Aorta (tissue), 5 donors: ENCODE measurements at regions not wholly inside any gene's neighbourhood (a gene's known extent, or its start where the extent isn't known, plus 50 kb on each side); places are given as distances from the start of the nearest gene placed in this dataset.

ENCODE experiments used
- ATAC-seq: fragments of 200-7000 bp; cut with Tn5 transposase; one replicate; pipeline ENCODE4 v1.9.1; 2022; ENCODE audit warnings: moderate library complexity; ENCODE audit not compliant: low FRiP score
- DNase-seq, 2 donors: peaks; one replicate each; pipeline ENCODE4 v3.0.0-alpha.2; 2020
- H3K27ac ChIP-seq, 2 donors: one replicate each; pipeline ENCODE4 v1.5.1; 2013; ENCODE audit warnings: low read length in 2 of 2, mild to moderate bottlenecking in 2 of 2, moderate library complexity in 2 of 2, control low read depth in 1 of 2, inconsistent platforms in 1 of 2, low read depth in 1 of 2
- H3K27me3 ChIP-seq, 2 donors: one replicate each; pipeline ENCODE4 v1.6.1; 2013; ENCODE audit warnings: control low read depth in 1 of 2, low read length in 1 of 2, mild to moderate bottlenecking in 1 of 2, moderate library complexity in 1 of 2; ENCODE audit not compliant: insufficient read depth in 2 of 2, control insufficient read depth in 1 of 2
- H3K36me3 ChIP-seq, 2 donors: one replicate each; pipeline ENCODE4 v1.6.1; 2013; ENCODE audit warnings: control low read depth in 1 of 2, low read length in 1 of 2, mild to moderate bottlenecking in 1 of 2; ENCODE audit not compliant: insufficient read depth in 2 of 2, control insufficient read depth in 1 of 2
- H3K4me1 ChIP-seq, 2 donors: one replicate each; pipeline ENCODE4 v1.6.1; 2013; ENCODE audit warnings: low read length in 2 of 2, control low read depth in 1 of 2, mild to moderate bottlenecking in 1 of 2, moderate library complexity in 1 of 2; ENCODE audit not compliant: insufficient read depth in 2 of 2, control insufficient read depth in 1 of 2
- H3K4me3 ChIP-seq, 2 donors: one replicate each; pipeline ENCODE4 v1.5.1; 2013; ENCODE audit warnings: low read length in 2 of 2, control low read depth in 1 of 2, mild to moderate bottlenecking in 1 of 2
- H3K9me3 ChIP-seq: one replicate; pipeline ENCODE4 v1.6.1; 2013; ENCODE audit warnings: mild to moderate bottlenecking, low read length; ENCODE audit not compliant: control insufficient read depth
- WGBS, 2 donors: extraction: QIAGEN DNeasy Blood & Tissue Kit; methylation state at CpG; one replicate each; pipeline ENCODE4 v1.1.7; 2013; 5-methylcytosine and 5-hydroxymethylcytosine counted together
- intact Hi-C, 2 donors: fragments of 100-400 bp; cut with DNase I; formaldehyde crosslinking; loops; one replicate each; pipeline versions ENCODE4 v1.14.2 to v1.15.0; 2022
- donor health status: healthy with polysubstance abuse.
- donor health status: Bipolar disorder and iron deficiency.
- donor health status: DM: no; HTN: no; CAD: no.
- donor health status: DM: no; HTN: no; CAD: no.
- donor health status: DM: yes; HTN: yes; CAD: no.

DNA sequence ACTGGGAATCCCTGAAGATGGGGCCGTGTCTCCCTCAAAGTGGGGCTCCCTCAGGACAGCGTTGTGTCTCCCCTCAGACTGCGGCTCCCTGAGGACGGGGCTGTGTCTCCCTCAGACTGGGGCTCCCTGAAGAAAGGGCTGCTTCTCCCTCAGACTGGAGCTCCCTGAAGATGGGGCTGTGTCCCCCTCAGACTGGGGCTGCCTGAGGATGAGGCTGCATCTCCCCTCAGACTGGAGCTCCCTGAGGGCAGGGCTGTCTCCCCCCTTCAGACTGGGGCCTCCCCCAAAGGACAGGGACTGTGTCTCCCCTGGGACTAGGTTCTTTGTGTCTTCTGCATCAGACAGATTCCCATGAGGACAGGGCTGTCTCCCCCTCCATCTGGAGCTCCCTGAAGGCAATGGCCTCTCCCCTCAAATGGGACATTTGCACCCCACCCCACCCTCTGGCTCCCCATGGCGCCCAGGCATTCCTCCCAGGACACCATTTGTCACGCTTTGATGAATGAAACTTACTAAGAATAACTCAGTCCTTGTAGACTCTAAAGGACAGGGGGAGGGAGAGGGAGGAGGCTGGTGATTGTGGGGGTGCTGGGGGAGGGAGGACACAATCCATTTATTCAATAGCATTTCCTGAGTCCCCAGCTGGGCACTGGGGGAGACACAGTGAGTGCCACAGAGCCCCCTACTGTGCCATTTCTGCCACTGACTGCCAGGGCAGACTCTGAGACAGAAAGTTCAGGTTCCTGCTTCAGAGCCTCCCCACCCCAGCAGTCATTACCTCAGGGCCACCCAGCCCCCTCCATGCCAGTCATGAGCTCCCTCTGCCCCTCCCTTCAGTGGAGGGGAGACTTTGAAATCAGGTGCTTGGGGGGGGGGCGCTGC, 122.4 kb downstream of the MRPL14 start:
- Histone ChIP-seq H3K4me3 (no peak overlapping the region), H3K4me1 (no peaks in the 10 kb centered on the region), H3K9me3 (no peaks in the 10 kb centered on the region), H3K27me3 (no peaks in the 10 kb centered on the region), H3K36me3 (no peaks in the 10 kb centered on the region), H3K27ac (no peak overlapping the region)
- DNase-seq: peak; percentile 38 to 46
- WGBS, 2 donors: 60 to 61% methylated on average over 7 of the region's 7 CpGs
- intact Hi-C loops: loop anchor here (5.0 kb wide), 2 partner anchors 52 to 228 kb away; no protein-coding TSS in a partner anchor
- no peak for ATAC-seq

DNA sequence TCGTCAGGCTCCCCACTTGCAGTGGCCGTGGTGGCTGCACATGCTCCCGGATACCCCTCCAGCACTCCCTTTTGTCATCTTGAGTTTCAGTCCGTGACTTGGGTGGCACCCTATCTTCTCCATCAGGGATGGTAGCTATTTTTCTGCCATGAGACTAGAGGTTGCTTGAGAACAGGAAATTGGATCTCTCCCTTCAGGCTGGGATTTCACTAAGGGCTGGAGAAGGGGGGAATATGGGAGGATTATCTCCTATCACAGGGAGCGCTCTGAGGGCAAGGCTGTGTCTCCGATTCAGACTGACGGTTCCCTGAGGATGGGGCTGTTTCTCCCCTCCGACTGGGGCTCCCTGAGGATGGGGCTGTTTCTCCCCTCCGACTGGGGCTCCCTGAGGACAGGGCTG, 123.1 kb downstream of the MRPL14 start:
- WGBS, 2 donors: 86 to 92% methylated on average over 9 of the region's 9 CpGs
- DNase-seq (peak; percentile 35 to 36), ATAC-seq (no peak)
- Histone ChIP-seq H3K36me3 (no peaks in the 10 kb centered on the region), H3K27me3 (no peaks in the 10 kb centered on the region), H3K4me3 (no peak overlapping the region), H3K4me1 (no peaks in the 10 kb centered on the region), H3K27ac (no peak overlapping the region), H3K9me3 (no peaks in the 10 kb centered on the region)
- intact Hi-C loops: loop anchor here (5.0 kb wide), 2 partner anchors 53 to 227 kb away; no protein-coding TSS in a partner anchor

DNA sequence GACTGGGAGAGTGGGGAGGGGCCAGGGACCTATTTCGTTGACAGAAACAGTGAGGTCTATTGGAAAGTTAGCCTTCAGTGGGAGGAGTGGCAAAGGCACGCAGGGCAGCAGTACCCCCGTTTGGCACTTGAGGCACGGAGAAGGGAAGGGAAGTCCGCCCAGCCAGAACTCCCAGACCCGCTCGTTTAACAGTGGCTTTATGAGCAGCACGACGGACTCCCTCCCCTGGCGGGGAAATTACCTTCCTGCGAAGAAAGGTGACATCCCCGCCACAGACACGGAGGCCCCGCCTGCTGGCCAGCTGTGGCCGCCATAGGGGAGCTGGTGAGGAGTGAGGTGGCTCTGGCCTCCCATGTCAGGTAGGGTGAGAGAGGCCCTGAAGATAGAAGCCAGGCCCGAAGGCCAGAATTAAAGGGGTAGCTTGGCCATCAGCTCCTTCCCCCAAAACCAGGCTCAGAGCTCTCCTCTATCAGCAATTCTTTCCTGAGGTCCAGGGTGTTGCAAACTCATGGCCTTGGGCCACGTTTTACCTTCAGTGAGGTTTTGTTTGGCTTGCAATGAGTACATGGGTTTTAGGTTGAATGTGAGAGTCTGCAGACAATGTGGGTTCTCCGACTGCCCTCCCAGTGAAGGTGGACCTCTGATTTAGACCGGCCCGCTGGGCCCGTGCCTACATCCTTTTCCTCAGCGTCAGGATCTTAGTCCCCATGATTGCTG, 123.7 kb downstream of the MRPL14 start:
- 90 to 91% methylated on average over 20 to 22 of the region's 22 CpGs for WGBS, 2 donors
- no peak overlapping the region for H3K27ac ChIP-seq

DNA sequence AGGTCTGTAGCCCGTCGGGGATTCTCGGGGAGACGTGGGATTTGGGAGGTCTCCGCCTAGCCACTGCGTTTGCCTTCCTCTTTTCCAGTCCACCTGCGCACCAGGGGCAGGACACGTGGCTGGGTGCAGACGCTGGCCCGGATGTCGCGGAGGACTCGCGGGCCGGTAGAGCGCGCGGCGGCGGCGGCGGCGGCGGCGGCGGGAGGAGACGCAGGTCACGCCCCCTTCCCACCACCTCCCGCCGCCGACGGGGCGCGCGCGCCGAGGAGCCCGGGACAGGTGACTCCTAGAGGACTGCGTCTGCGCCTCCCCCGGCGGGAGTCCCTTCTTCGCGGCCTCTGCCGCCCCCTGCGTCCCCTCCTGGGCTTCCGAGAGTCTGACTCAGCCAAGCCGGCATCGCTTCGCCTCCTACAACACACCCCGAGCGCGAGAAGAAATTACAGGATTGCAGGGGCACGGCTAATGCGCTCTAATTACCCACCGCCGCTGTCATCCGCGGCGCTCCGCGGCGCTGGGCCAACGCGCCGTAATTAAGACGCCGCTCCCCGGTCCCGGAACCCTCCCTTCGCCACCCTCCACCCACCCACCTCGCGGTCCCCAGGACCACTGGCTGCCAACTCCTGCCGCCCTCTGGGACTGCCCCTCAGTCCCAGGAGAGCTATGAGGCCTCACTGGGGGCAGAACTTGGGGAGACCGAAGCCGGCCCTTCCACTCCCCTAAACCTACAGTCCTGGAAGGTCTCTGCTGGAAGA, 124.5 kb downstream of the MRPL14 start:
- no peaks in the 10 kb centered on the region for H3K27me3 ChIP-seq
- no peaks in the 10 kb centered on the region for H3K9me3 ChIP-seq
- DNase-seq (peak; percentile 72 to 86), ATAC-seq (peak; percentile 41)
- no peak overlapping the region for H3K27ac ChIP-seq
- no peaks in the 10 kb centered on the region for H3K36me3 ChIP-seq
- H3K4me1 ChIP-seq: no peaks in the 10 kb centered on the region
- intact Hi-C loops: loop anchor here (2.0 to 5.0 kb wide), 3 partner anchors 55 to 230 kb away; no protein-coding TSS in a partner anchor
- no peak overlapping the region for H3K4me3 ChIP-seq
- WGBS, 2 donors: 5% methylated on average over 69 to 76 of the region's 76 CpGs

More for the DNA sequence above, 123.7 kb downstream of the MRPL14 start:
- ATAC-seq (no peak), DNase-seq (peak; percentile 44 to 70)
- H3K4me1 ChIP-seq: no peaks in the 10 kb centered on the region
- H3K9me3 ChIP-seq: no peaks in the 10 kb centered on the region
- intact Hi-C loops: loop anchor here (2.0 to 5.0 kb wide), 3 partner anchors 54 to 231 kb away; no protein-coding TSS in a partner anchor
- no peaks in the 10 kb centered on the region for H3K27me3 ChIP-seq
- H3K4me3 ChIP-seq: no peak overlapping the region
- H3K36me3 ChIP-seq: no peaks in the 10 kb centered on the region

DNA sequence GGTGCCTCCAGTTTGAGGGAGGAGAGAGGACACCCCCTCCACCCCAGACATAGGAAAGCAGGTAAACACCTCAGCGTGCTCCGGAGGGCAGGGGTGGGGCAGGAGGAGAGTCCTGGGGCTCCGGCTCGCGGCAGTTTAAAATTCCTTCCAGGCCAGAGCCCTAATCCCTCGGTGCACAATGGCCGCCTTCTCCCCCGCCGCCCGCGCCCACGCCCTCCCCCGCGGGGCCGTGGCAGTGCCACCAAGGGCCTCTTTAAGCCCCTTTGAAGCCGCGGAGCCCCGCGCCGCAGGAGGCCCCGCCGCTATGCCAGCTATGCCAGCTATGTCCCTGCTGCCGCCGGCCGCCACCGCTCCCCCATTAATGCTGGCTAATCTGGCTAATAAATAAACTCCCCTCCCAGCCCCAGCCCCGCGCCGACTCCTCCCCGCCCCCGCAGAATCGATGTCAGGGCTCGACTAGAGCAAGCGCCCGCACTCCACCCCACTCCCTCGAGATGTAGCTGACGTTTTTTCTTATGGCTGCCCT, 125.1 kb downstream of the MRPL14 start:
- intact Hi-C loops: loop anchor here (2.0 to 5.0 kb wide), 3 partner anchors 55 to 229 kb away; no protein-coding TSS in a partner anchor
- Histone ChIP-seq H3K36me3 (no peaks in the 10 kb centered on the region), H3K27ac (no peak overlapping the region), H3K27me3 (no peaks in the 10 kb centered on the region), H3K4me3 (no peak overlapping the region), H3K9me3 (no peaks in the 10 kb centered on the region), H3K4me1 (no peaks in the 10 kb centered on the region)
- DNase-seq: peak; percentile 34 to 84
- 2 to 4% methylated on average over 30 to 37 of the region's 37 CpGs for WGBS, 2 donors
- peak; percentile 21 for ATAC-seq

DNA sequence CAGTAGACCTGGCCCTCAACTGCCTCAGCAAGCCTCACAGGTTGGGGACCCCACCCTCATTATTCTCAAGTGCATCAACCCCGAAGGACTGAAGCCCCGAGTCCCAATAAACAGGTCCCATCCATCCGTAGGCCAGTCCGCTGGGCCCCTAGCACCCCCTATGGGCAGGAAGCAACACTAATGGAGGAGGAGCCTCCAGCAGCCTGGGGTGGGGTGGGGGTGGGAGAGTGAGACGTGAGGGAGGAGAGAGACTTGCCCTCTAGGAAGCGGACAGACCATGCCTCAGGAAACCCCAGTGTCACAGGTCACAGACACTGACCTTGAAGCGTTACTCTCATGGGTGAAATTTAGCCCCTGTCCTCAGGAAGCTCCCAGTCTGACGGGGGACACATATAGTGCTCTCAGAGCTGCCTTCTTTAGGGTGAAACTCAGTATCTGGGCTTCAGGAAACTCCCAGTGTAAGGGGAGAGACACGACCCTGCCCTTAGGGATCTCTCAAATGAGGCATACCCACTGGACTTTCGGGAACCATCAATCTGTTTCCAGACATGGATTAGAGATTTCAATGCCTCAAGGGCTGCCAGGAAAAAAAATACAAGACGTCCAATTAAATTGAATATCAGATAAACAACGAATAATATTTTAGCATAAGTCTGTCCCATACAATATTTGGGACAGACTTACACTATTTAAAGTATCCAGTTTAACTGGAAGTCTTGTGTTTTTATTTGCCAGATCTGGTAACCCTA, 125.8 kb downstream of the MRPL14 start:
- ATAC-seq (no peak), DNase-seq (peak; percentile 36 to 65)
- intact Hi-C loops: loop anchor here (2.0 to 5.0 kb wide), 3 partner anchors 56 to 229 kb away; no protein-coding TSS in a partner anchor
- Histone ChIP-seq H3K4me3 (no peak overlapping the region), H3K27ac (no peak overlapping the region), H3K27me3 (no peaks in the 10 kb centered on the region), H3K9me3 (no peaks in the 10 kb centered on the region), H3K36me3 (no peaks in the 10 kb centered on the region), H3K4me1 (no peaks in the 10 kb centered on the region)
- WGBS, 2 donors: 56% methylated on average over 12 of the region's 12 CpGs

DNA sequence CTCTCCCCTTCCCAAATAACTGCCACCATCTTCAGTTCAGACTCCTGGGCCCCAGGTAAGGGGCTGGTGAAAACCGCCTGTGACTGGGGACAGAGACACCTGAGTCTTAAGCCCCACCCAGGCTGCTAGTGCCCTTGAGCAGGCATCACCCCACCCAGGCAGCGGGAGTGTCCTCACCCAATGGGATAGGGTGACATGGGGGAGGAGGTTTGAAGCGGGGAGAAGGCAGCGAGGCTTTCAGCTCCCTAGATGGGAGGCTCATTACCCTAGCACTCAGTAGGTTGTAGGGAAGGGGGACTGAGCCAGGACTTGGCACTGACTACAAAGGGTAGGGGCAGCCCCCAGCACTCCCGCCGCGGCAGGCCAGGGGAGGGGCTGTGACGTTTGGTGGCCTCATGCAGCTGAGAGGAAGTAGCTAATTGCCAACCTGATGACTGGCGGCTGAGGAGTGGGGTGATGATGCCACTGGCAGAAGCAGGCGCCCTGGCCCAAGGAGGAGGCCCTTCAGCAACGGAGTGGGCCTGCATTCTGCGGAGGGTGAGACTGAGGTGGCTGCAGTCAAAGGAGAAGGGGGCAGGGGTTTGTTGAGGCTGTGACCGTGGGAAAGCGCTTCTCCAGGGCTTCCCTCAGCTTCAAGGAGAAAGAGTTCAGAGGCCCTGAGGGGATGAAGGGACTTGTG, 126.9 kb downstream of the MRPL14 start:
- WGBS, 2 donors: 74 to 79% methylated on average over 14 of the region's 14 CpGs
- ATAC-seq (no peak), DNase-seq (peak; percentile 51 to 65)
- no peak overlapping the region for H3K27ac ChIP-seq
- no peaks in the 10 kb centered on the region for H3K36me3 ChIP-seq
- intact Hi-C loops: loop anchor here (5.0 kb wide), 2 partner anchors 57 to 223 kb away; no protein-coding TSS in a partner anchor
- no peak overlapping the region for H3K4me3 ChIP-seq
- H3K9me3 ChIP-seq: no peaks in the 10 kb centered on the region
- H3K27me3 ChIP-seq: no peaks in the 10 kb centered on the region
- H3K4me1 ChIP-seq: no peaks in the 10 kb centered on the region
